ENCODE measurements at regions not wholly inside any gene's neighbourhood (a gene's known extent, or its start where the extent isn't known, plus 50 kb on each side); places are given as distances from the start of the nearest gene placed in this dataset.

DNA sequence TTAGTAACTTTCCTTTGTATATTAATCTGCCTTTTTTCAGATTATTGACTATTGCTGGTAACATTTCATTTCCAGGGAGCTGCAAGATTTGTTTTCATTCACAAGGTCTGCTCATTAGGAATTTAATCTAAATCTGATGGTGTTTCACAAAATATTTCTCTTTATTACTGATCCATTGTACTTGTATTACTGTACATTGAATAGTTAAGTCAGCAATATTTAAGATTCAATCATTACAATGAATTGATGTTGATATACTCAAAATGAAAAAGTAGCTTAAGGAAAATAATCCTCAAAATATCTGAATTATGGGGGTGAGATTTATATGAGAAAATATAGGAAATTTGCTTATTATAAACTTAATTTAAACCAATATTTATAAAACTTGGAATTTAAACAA, 308.6 kb upstream of the PBX1 start:
- TF ChIP-seq, protein P1, sequence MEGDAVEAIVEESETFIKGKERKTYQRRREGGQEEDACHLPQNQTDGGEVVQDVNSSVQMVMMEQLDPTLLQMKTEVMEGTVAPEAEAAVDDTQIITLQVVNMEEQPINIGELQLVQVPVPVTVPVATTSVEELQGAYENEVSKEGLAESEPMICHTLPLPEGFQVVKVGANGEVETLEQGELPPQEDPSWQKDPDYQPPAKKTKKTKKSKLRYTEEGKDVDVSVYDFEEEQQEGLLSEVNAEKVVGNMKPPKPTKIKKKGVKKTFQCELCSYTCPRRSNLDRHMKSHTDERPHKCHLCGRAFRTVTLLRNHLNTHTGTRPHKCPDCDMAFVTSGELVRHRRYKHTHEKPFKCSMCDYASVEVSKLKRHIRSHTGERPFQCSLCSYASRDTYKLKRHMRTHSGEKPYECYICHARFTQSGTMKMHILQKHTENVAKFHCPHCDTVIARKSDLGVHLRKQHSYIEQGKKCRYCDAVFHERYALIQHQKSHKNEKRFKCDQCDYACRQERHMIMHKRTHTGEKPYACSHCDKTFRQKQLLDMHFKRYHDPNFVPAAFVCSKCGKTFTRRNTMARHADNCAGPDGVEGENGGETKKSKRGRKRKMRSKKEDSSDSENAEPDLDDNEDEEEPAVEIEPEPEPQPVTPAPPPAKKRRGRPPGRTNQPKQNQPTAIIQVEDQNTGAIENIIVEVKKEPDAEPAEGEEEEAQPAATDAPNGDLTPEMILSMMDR (IDR thresholded peaks at IDR 0.05; ENCODE audit: extremely low read depth in 1 of 2, insufficient read depth in 1 of 2, low read depth in 1 of 2, low read length in 2 of 2): no peak
- TF ChIP-seq POLR2AphosphoS5 (IDR thresholded peaks at IDR 0.05; ENCODE audit: insufficient read depth, low read depth, low read length) (no peak), EZH2 (IDR thresholded peaks at IDR 0.05; ENCODE audit: borderline replicate concordance, low read depth, low read length, severe bottlenecking) (no peak), POLR2A (IDR thresholded peaks at IDR 0.05; ENCODE audit: low read depth, low read length) (no peak), GATA2 (IDR thresholded peaks at IDR 0.05; ENCODE audit: insufficient read depth, insufficient read length, low read depth, low read length) (no peak), MYC (IDR thresholded peaks at IDR 0.05; ENCODE audit: low read depth, low read length) (no peak), FOS (IDR thresholded peaks at IDR 0.05; ENCODE audit: borderline replicate concordance, insufficient read depth, low read length) (no peak), JUN (IDR thresholded peaks at IDR 0.05; ENCODE audit: borderline replicate concordance, insufficient read depth, insufficient read length, low read depth) (no peak)
- TF ChIP-seq, protein P2, sequence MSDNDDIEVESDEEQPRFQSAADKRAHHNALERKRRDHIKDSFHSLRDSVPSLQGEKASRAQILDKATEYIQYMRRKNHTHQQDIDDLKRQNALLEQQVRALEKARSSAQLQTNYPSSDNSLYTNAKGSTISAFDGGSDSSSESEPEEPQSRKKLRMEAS (IDR thresholded peaks at IDR 0.05; ENCODE audit: insufficient read depth, insufficient read length): no peak
